ENCODE measurements at regions not wholly inside any gene's neighbourhood (a gene's known extent, or its start where the extent isn't known, plus 50 kb on each side); places are given as distances from the start of the nearest gene placed in this dataset.

- TF ChIP-seq TAF1 (IDR thresholded peaks at IDR 0.05; ENCODE audit: borderline replicate concordance, insufficient read depth, low read length) (no peak), FOXP2 (optimal IDR thresholded peaks at IDR 0.05; ENCODE audit: borderline replicate concordance, extremely low read depth, extremely low read length, insufficient read depth) (no peak), SIN3A (IDR thresholded peaks at IDR 0.05; ENCODE audit: borderline replicate concordance, insufficient read depth, low read length) (no peak), REST (IDR thresholded peaks at IDR 0.05; ENCODE audit: insufficient read depth in 1 of 2, low read depth in 2 of 2, low read length in 2 of 2) (no peak), POLR2AphosphoS5 (IDR thresholded peaks at IDR 0.05; ENCODE audit: low read depth, low read length) (no peak)
Observed at GRCh38 chr15:81506936-81507335, 132.9 kb upstream of the TMC3 start.

GRCh38 chr15:81506071-81506470 lies 132.1 kb upstream of the TMC3 start:
- TF ChIP-seq SIN3A (IDR thresholded peaks at IDR 0.05; ENCODE audit: borderline replicate concordance, insufficient read depth, low read length) (no peak), POLR2AphosphoS5 (IDR thresholded peaks at IDR 0.05; ENCODE audit: low read depth, low read length) (no peak)

GRCh38 chr15:81504170-81504905 lies 130.3 kb upstream of the TMC3 start:
- TF ChIP-seq SIN3A (IDR thresholded peaks at IDR 0.05; ENCODE audit: borderline replicate concordance, insufficient read depth, low read length) (no peak), POLR2AphosphoS5 (IDR thresholded peaks at IDR 0.05; ENCODE audit: low read depth, low read length) (no peak), FOXP2 (optimal IDR thresholded peaks at IDR 0.05; ENCODE audit: borderline replicate concordance, extremely low read depth, extremely low read length, insufficient read depth) (no peak), TAF1 (IDR thresholded peaks at IDR 0.05; ENCODE audit: borderline replicate concordance, insufficient read depth, low read length) (no peak), REST (IDR thresholded peaks at IDR 0.05; ENCODE audit: insufficient read depth in 1 of 2, low read depth in 2 of 2, low read length in 2 of 2) (no peak)

- TF ChIP-seq SIN3A (IDR thresholded peaks at IDR 0.05; ENCODE audit: borderline replicate concordance, insufficient read depth, low read length) (no peak), REST (IDR thresholded peaks at IDR 0.05; ENCODE audit: insufficient read depth in 1 of 2, low read depth in 2 of 2, low read length in 2 of 2) (no peak)
Observed at GRCh38 chr15:81502439-81502838, 128.4 kb upstream of the TMC3 start.

- no peak for TF ChIP-seq REST (IDR thresholded peaks at IDR 0.05; ENCODE audit: insufficient read depth in 1 of 2, low read depth in 2 of 2, low read length in 2 of 2)
- no peak for TF ChIP-seq SIN3A (IDR thresholded peaks at IDR 0.05; ENCODE audit: borderline replicate concordance, insufficient read depth, low read length)
- TF ChIP-seq POLR2AphosphoS5 (IDR thresholded peaks at IDR 0.05; ENCODE audit: low read depth, low read length) = no peak
- no peak for TF ChIP-seq FOXP2 (optimal IDR thresholded peaks at IDR 0.05; ENCODE audit: borderline replicate concordance, extremely low read depth, extremely low read length, insufficient read depth)
- TF ChIP-seq TAF1 (IDR thresholded peaks at IDR 0.05; ENCODE audit: borderline replicate concordance, insufficient read depth, low read length) = no peak
Observed at GRCh38 chr15:81500081-81500480, 126.1 kb upstream of the TMC3 start.

Data from PFSK-1 (cell line).